CD14-positive monocyte (primary cell): ENCODE measurements at regions not wholly inside any gene's neighbourhood (a gene's known extent, or its start where the extent isn't known, plus 50 kb on each side); places are given as distances from the start of the nearest gene placed in this dataset.

Experiments
- DNase-seq, 3 donors: peaks; one replicate each; pipeline ENCODE4 v3.0.0-alpha.2; 2011 to 2022
- H2AFZ ChIP-seq: 2 replicates; pipeline ENCODE4 v1.6.0; 2012; ENCODE audit warnings: mild to moderate bottlenecking, low read depth, low read length, inconsistent platforms; ENCODE audit not compliant: insufficient read depth, poor library complexity, severe bottlenecking
- H3K27ac ChIP-seq, 2 donors: 1 replicate in 1 of 2; 2 replicates in 1 of 2; pipeline ENCODE4 v1.5.1; 2012 to 2013; ENCODE audit warnings: low read length in 2 of 2, control low read depth in 1 of 2, inconsistent platforms in 1 of 2, low read depth in 1 of 2, mild to moderate bottlenecking in 1 of 2
- H3K27me3 ChIP-seq, 2 donors: one replicate each; pipeline versions ENCODE4 v1.6.0 to v1.6.1; 2011 to 2013; ENCODE audit warnings: low read length in 2 of 2; ENCODE audit not compliant: control insufficient read depth in 2 of 2, insufficient read depth in 2 of 2
- H3K36me3 ChIP-seq, 2 donors: replicated peaks in 1 of 2; 1 replicate in 1 of 2; 2 replicates in 1 of 2; pipeline versions ENCODE4 v1.5.1 to v1.6.1; 2012 to 2013; ENCODE audit warnings: low read length in 2 of 2, control low read depth in 1 of 2, inconsistent platforms in 1 of 2, mild to moderate bottlenecking in 1 of 2; ENCODE audit not compliant: insufficient read depth in 2 of 2, control insufficient read depth in 1 of 2
- H3K4me1 ChIP-seq, 2 donors: 1 replicate in 1 of 2; 2 replicates in 1 of 2; pipeline versions ENCODE4 v1.5.1 to v1.6.1; 2012 to 2013; ENCODE audit warnings: low read length in 2 of 2, control low read depth in 1 of 2, inconsistent platforms in 1 of 2, mild to moderate bottlenecking in 1 of 2, moderate library complexity in 1 of 2; ENCODE audit not compliant: insufficient read depth in 2 of 2, control insufficient read depth in 1 of 2
- H3K4me2 ChIP-seq: replicated peaks from 2 replicates; pipeline ENCODE3; 2012; ENCODE audit warnings: low read length, moderate library complexity, mild to moderate bottlenecking; ENCODE audit not compliant: poor library complexity, severe bottlenecking; ENCODE audit errors: extremely low read depth
- H3K4me3 ChIP-seq, 3 experiments: fragments of 200-600 bp in 1 of 3; sonication (generic) in 1 of 3; replicated peaks in 1 of 3; 1 replicate in 2 of 3; 2 replicates in 1 of 3; pipeline ENCODE4 v1.5.1; 2011 to 2013; ENCODE audit warnings: low read length in 3 of 3, mild to moderate bottlenecking in 3 of 3, control low read depth in 2 of 3, low read depth in 2 of 3, inconsistent platforms in 1 of 3, moderate library complexity in 1 of 3
- H3K79me2 ChIP-seq: 2 replicates; pipeline ENCODE4 v1.6.0; 2012; ENCODE audit warnings: mild to moderate bottlenecking, control low read depth, inconsistent platforms, low read length, moderate library complexity; ENCODE audit not compliant: insufficient read depth
- H3K9ac ChIP-seq: 2 replicates; pipeline ENCODE4 v1.6.0; 2017; ENCODE audit warnings: low read length, mild to moderate bottlenecking; ENCODE audit not compliant: insufficient read depth, poor library complexity, severe bottlenecking
- H3K9me3 ChIP-seq, 2 donors: replicated peaks in 1 of 2; 1 replicate in 1 of 2; 2 replicates in 1 of 2; pipeline versions ENCODE4 v1.5.1 to v1.6.1; 2012 to 2013; ENCODE audit warnings: low read length in 2 of 2, control low read depth in 1 of 2; ENCODE audit not compliant: control insufficient read depth in 1 of 2, insufficient read depth in 1 of 2
- H4K20me1 ChIP-seq: 2 replicates; pipeline ENCODE4 v1.6.0; 2012; ENCODE audit warnings: mild to moderate bottlenecking, low read length, control low read depth, moderate library complexity; ENCODE audit not compliant: insufficient read depth
- H3K27ac Mint-ChIP-seq, 7 donors: one replicate each; pipeline ENCODE4 v1.8.0; 2020; ENCODE audit warnings: mild to moderate bottlenecking in 7 of 7, mixed read lengths in 7 of 7, moderate library complexity in 6 of 7, inconsistent platforms in 2 of 7
- H3K27me3 Mint-ChIP-seq, 3 donors: one replicate each; pipeline ENCODE4 v1.8.0; 2021 to 2022; ENCODE audit warnings: low read depth in 3 of 3, mild to moderate bottlenecking in 3 of 3, mixed read lengths in 3 of 3, moderate library complexity in 3 of 3, inconsistent platforms in 1 of 3
- H3K36me3 Mint-ChIP-seq, 2 donors: one replicate each; pipeline ENCODE4 v1.8.0; 2020; ENCODE audit warnings: mixed read lengths in 2 of 2, inconsistent platforms in 1 of 2, mild to moderate bottlenecking in 1 of 2
- H3K4me1 Mint-ChIP-seq: one replicate; pipeline ENCODE4 v1.8.0; 2020; ENCODE audit warnings: mild to moderate bottlenecking, mixed read lengths
- H3K4me3 Mint-ChIP-seq, 2 donors: one replicate each; pipeline ENCODE4 v1.8.0; 2020; ENCODE audit warnings: mild to moderate bottlenecking in 2 of 2, mixed read lengths in 2 of 2, moderate library complexity in 1 of 2
- H3K9me3 Mint-ChIP-seq, 7 donors: one replicate each; pipeline ENCODE4 v1.8.0; 2020 to 2022; ENCODE audit warnings: mixed read lengths in 7 of 7, mild to moderate bottlenecking in 6 of 7, moderate library complexity in 6 of 7, inconsistent platforms in 2 of 7
- CTCF ChIP-seq: fragments of 200-600 bp; IDR thresholded peaks from one replicate; pipeline ENCODE4 v1.8.0; 2022; ENCODE audit warnings: antibody characterized with exemption, mild to moderate bottlenecking
- WGBS: methylation state at CpG from one replicate; pipeline ENCODE4 v1.1.5; 2013; ENCODE audit warnings: missing lambda C conversion rate; ENCODE audit not compliant: insufficient coverage; 5-methylcytosine and 5-hydroxymethylcytosine counted together
- intact Hi-C, 2 donors: fragments of 100-400 bp; cut with micrococcal nuclease; formaldehyde crosslinking; loops; one replicate each; pipeline versions ENCODE4 v1.15.0 to v1.15.1; 2023

GRCh38 chr12:11486623-11487444, 91.5 kb upstream of the PRB2 start:
- WGBS: 39% methylated on average over 7 of the region's 13 CpGs
- Mint-ChIP-seq H3K27ac (no peak overlapping the region), H3K4me1 (peaks cover 4% of the 10 kb centered on the region), H3K36me3 (no peaks in the 10 kb centered on the region), H3K27me3 (peaks cover 0 to 5% (median 0%) of the 10 kb centered on the region in 3 donors), H3K4me3 (no peak overlapping the region), H3K9me3 (peaks cover 0 to 2% (median 0%) of the 10 kb centered on the region in 7 donors)
- H3K9me3 ChIP-seq: no peaks in the 10 kb centered on the region
- no peaks in the 10 kb centered on the region for H4K20me1 ChIP-seq
- no peak overlapping the region for H3K4me2 ChIP-seq
- H3K4me1 ChIP-seq: peaks cover 0 to 2% of the 10 kb centered on the region in 2 donors
- H3K27ac ChIP-seq: no peak overlapping the region
- no peak overlapping the region for H2AFZ ChIP-seq
- H3K79me2 ChIP-seq: no peaks in the 10 kb centered on the region
- no peak overlapping the region for H3K9ac ChIP-seq
- TF ChIP-seq CTCF: peak; percentile 99
- no peaks in the 10 kb centered on the region for H3K36me3 ChIP-seq
- DNase-seq: peak; percentile 83 to 90 (median 88)
- H3K27me3 ChIP-seq: no peaks in the 10 kb centered on the region
- intact Hi-C loops: loop anchor here in 1 of 2 donors (5.0 to 10.0 kb wide), 3 partner anchors 262 to 1250 kb away; no protein-coding TSS in a partner anchor
- no peak overlapping the region for H3K4me3 ChIP-seq

- Histone ChIP-seq H3K36me3 (no peaks in the 10 kb centered on the region), H3K9me3 (peaks cover 0 to 9% of the 10 kb centered on the region in 2 donors), H3K79me2 (no peaks in the 10 kb centered on the region), H4K20me1 (no peaks in the 10 kb centered on the region), H3K9ac (no peak overlapping the region), H3K27me3 (peaks cover 0 to 8% of the 10 kb centered on the region in 2 donors), H3K4me2 (no peak overlapping the region), H3K4me1 (no peaks in the 10 kb centered on the region), H3K27ac (no peak overlapping the region), H3K4me3 (no peak overlapping the region), H2AFZ (no peak overlapping the region)
- no peak for TF ChIP-seq CTCF
- H3K4me1 Mint-ChIP-seq: peaks cover 4% of the 10 kb centered on the region
- H3K27ac Mint-ChIP-seq: no peak overlapping the region
- no peaks in the 10 kb centered on the region for H3K36me3 Mint-ChIP-seq
- H3K9me3 Mint-ChIP-seq: peaks cover 0 to 11% (median 3%) of the 10 kb centered on the region in 7 donors
- H3K4me3 Mint-ChIP-seq: no peak overlapping the region
- intact Hi-C loops: no loop called here
- H3K27me3 Mint-ChIP-seq: peaks cover 12 to 23% (median 15%) of the 10 kb centered on the region in 3 donors
- 92% methylated on average over 2 of the region's 3 CpGs for WGBS
- no peak for DNase-seq
Observed at GRCh38 chr12:11496157-11496851, 100.9 kb upstream of the PRB2 start.
